DOHH2 (cell line): ENCODE measurements at regions not wholly inside any gene's neighbourhood (a gene's known extent, or its start where the extent isn't known, plus 50 kb on each side); places are given as distances from the start of the nearest gene placed in this dataset.

Experiments used
- CTCF ChIP-seq: fragments of 200-600 bp; sonication (generic); IDR thresholded peaks from one replicate; pipeline ENCODE4 v1.5.1; 2014; ENCODE audit warnings: antibody characterized with exemption, mild to moderate bottlenecking, low read depth, low read length; ENCODE audit not compliant: poor library complexity, severe bottlenecking
- EZH2phosphoT487 ChIP-seq: fragments of 200-600 bp; sonication (generic); IDR thresholded peaks from 2 replicates; pipeline ENCODE4 v1.6.1; 2017; ENCODE audit warnings: borderline replicate concordance, mild to moderate bottlenecking, antibody characterized with exemption, low read length, moderate library complexity, mixed read lengths

GRCh38 chrX:20654596-20655106, 387.9 kb upstream of the RPS6KA3 start:
- TF ChIP-seq CTCF, result no peak
- TF ChIP-seq EZH2phosphoT487, result no peak
